ENCODE measurements at regions not wholly inside any gene's neighbourhood (a gene's known extent, or its start where the extent isn't known, plus 50 kb on each side); places are given as distances from the start of the nearest gene placed in this dataset.

DNA sequence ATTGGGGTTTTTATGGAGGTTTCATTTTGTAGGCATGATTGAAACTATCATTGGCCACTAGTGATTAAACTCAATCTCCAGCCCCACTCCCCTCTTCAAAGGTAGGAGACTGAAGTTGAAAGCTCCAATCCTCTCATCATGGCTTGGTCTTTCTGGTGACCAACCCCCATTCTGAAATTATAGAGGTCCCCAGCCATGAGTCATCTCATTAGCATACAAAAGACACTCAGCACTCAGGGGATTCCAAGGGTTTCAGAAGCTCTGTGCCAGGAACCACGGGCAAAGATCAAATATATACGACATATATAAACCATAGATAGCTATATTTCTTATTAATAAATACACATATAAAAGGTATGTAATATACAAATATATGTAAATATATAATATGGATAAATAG is 256.0 kb upstream of the POU3F3 start:
- TF ChIP-seq CTCF (IDR thresholded peaks at IDR 0.05; ENCODE audit: low read length): no peak
- no peak for TF ChIP-seq EZH2 (optimal IDR thresholded peaks at IDR 0.05; ENCODE audit: low read depth, low read length)
- TF ChIP-seq EZH2phosphoT487 (IDR thresholded peaks at IDR 0.05; ENCODE audit: low read length): no peak

All from MM.1S (cell line).